ENCODE measurements at regions not wholly inside any gene's neighbourhood (a gene's known extent, or its start where the extent isn't known, plus 50 kb on each side); places are given as distances from the start of the nearest gene placed in this dataset.
"Not testable (repeated sequence)": the region's sequence is repeated elsewhere in the genome, so short reads cannot be mapped to it uniquely, and the experiment has no call there.

GRCh38 chr2:44051593-44052347, 56.0 kb upstream of the LRPPRC start:
- no peak for DNase-seq (ENCODE audit: extremely low read depth in 1 of 11, low read depth in 9 of 11, low spot score in 4 of 11)

GRCh38 chr2:44052584-44052983, 56.8 kb upstream of the LRPPRC start:
- no peak for DNase-seq (ENCODE audit: extremely low read depth in 1 of 11, low read depth in 9 of 11, low spot score in 4 of 11)

GRCh38 chr2:44053052-44053451, 57.3 kb upstream of the LRPPRC start:
- DNase-seq (ENCODE audit: extremely low read depth in 1 of 11, low read depth in 9 of 11, low spot score in 4 of 11), result no peak

- DNase-seq (ENCODE audit: extremely low read depth in 1 of 11, low read depth in 9 of 11, low spot score in 4 of 11), result no peak
Observed at GRCh38 chr2:44053456-44053855, 57.7 kb upstream of the LRPPRC start.

- no peak for DNase-seq (ENCODE audit: extremely low read depth in 1 of 11, low read depth in 9 of 11, low spot score in 4 of 11)
Observed at GRCh38 chr2:44055229-44055628, 59.4 kb upstream of the LRPPRC start.

GRCh38 chr2:44055664-44056063, 59.9 kb upstream of the LRPPRC start:
- no peak for DNase-seq (ENCODE audit: extremely low read depth in 1 of 11, low read depth in 9 of 11, low spot score in 4 of 11)

GRCh38 chr2:44056947-44057346, 61.2 kb upstream of the LRPPRC start:
- DNase-seq (ENCODE audit: extremely low read depth in 1 of 11, low read depth in 9 of 11, low spot score in 4 of 11), result no peak

- not testable (repeated sequence) for DNase-seq (ENCODE audit: extremely low read depth in 1 of 11, low read depth in 9 of 11, low spot score in 4 of 11)
Observed at GRCh38 chr2:44060286-44060685, 64.5 kb upstream of the LRPPRC start.

- DNase-seq (ENCODE audit: extremely low read depth in 1 of 11, low read depth in 9 of 11, low spot score in 4 of 11), result no peak
Observed at GRCh38 chr2:44060990-44061389, 65.2 kb upstream of the LRPPRC start.

- DNase-seq (ENCODE audit: extremely low read depth in 1 of 11, low read depth in 9 of 11, low spot score in 4 of 11), result no peak
Observed at GRCh38 chr2:44061469-44061868, 65.7 kb upstream of the LRPPRC start.

GRCh38 chr2:44061876-44062275, 66.1 kb upstream of the LRPPRC start:
- DNase-seq (ENCODE audit: extremely low read depth in 1 of 11, low read depth in 9 of 11, low spot score in 4 of 11), result no peak

GRCh38 chr2:44063033-44063432, 67.2 kb upstream of the LRPPRC start:
- DNase-seq (ENCODE audit: extremely low read depth in 1 of 11, low read depth in 9 of 11, low spot score in 4 of 11), result no peak

GRCh38 chr2:44064281-44064680, 68.5 kb upstream of the LRPPRC start:
- DNase-seq (ENCODE audit: extremely low read depth in 1 of 11, low read depth in 9 of 11, low spot score in 4 of 11), result not testable (repeated sequence)

GRCh38 chr2:44067012-44067790, 71.4 kb upstream of the LRPPRC start:
- not testable (repeated sequence) for DNase-seq (ENCODE audit: extremely low read depth in 1 of 11, low read depth in 9 of 11, low spot score in 4 of 11)

GRCh38 chr2:44067791-44068181, 72.0 kb upstream of the LRPPRC start:
- DNase-seq (ENCODE audit: extremely low read depth in 1 of 11, low read depth in 9 of 11, low spot score in 4 of 11), result not testable (repeated sequence)

- no peak for DNase-seq (ENCODE audit: extremely low read depth in 1 of 11, low read depth in 9 of 11, low spot score in 4 of 11)
Observed at GRCh38 chr2:44071454-44072046, 75.8 kb upstream of the LRPPRC start.

GRCh38 chr2:44073667-44074066, 77.9 kb upstream of the LRPPRC start:
- not testable (repeated sequence) for DNase-seq (ENCODE audit: extremely low read depth in 1 of 11, low read depth in 9 of 11, low spot score in 4 of 11)

- DNase-seq (ENCODE audit: extremely low read depth in 1 of 11, low read depth in 9 of 11, low spot score in 4 of 11), result not testable (repeated sequence)
Observed at GRCh38 chr2:44074795-44075194, 79.0 kb upstream of the LRPPRC start.

GRCh38 chr2:44075541-44075940, 79.8 kb upstream of the LRPPRC start:
- no peak for DNase-seq (ENCODE audit: extremely low read depth in 1 of 11, low read depth in 9 of 11, low spot score in 4 of 11)

GRCh38 chr2:44077942-44078511, 82.2 kb upstream of the LRPPRC start:
- no peak for DNase-seq (ENCODE audit: extremely low read depth in 1 of 11, low read depth in 9 of 11, low spot score in 4 of 11)

Data from renal cortex interstitium (tissue), 11 donors.